ENCODE measurements at regions not wholly inside any gene's neighbourhood (a gene's known extent, or its start where the extent isn't known, plus 50 kb on each side); places are given as distances from the start of the nearest gene placed in this dataset.
A peak's percentile ranks its signal among the peaks of the same experiment; 100 is the strongest.
"Not testable (repeated sequence)": the region's sequence is repeated elsewhere in the genome, so short reads cannot be mapped to it uniquely, and the experiment has no call there.

DNA sequence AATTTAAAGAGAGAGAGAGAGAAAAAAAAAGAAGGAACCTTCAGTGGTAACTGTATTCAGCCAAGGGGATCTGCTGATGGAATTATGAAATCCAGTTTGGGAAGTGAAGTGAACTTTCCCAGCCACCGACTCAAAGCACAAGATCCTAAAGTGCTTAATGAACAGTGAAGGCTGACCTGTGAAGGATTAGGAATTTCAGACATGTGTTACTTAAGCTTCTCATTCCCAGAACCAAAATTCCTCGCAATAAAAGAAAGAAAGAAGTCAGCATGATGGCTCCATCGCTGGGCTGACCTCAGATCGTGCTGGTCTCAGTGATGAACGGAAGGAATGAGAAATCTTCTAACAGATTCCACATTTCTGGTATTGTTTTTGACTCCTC is 135.2 kb downstream of the ARSF start:
- Histone ChIP-seq H3K4me3 (ENCODE audit: control insufficient read depth in 2 of 3, extremely low read depth in 1 of 3, insufficient read depth in 2 of 3, low read depth in 1 of 3, low read length in 3 of 3) (no peak overlapping the region), H3K36me3 (ENCODE audit: control insufficient read depth in 2 of 2, extremely low read depth in 1 of 2, insufficient read depth in 2 of 2, low read length in 2 of 2) (no peaks in the 10 kb centered on the region), H4K20me1 (ENCODE audit: control insufficient read depth, extremely low read depth, insufficient read depth, low read length) (no peaks in the 10 kb centered on the region), H3K9me1 (ENCODE audit: control insufficient read depth, extremely low read depth, insufficient read depth, low read length) (no peaks in the 10 kb centered on the region), H3K4me1 (ENCODE audit: control insufficient read depth, extremely low read depth, insufficient read depth, low read length) (peaks cover 3% of the 10 kb centered on the region), H3K27me3 (ENCODE audit: control insufficient read depth, extremely low read depth, insufficient read depth, low read length) (no peaks in the 10 kb centered on the region), H3K79me2 (ENCODE audit: control insufficient read depth, insufficient read depth, low read length) (no peaks in the 10 kb centered on the region), H3K9ac (ENCODE audit: control insufficient read depth, extremely low read depth, insufficient read depth, low read length) (no peak overlapping the region), H2AFZ (ENCODE audit: control insufficient read depth, low read length) (peak overlapping the region; percentile 35), H3K4me2 (ENCODE audit: control insufficient read depth, extremely low read depth, insufficient read depth, low read depth, low read length) (peak overlapping the region; percentile 2), H3K27ac (ENCODE audit: control insufficient read depth, insufficient read depth, low read length) (no peak overlapping the region), H3K9me3 (ENCODE audit: control insufficient read depth, low read depth, low read length) (no peaks in the 10 kb centered on the region)
- TF ChIP-seq, protein P1, sequence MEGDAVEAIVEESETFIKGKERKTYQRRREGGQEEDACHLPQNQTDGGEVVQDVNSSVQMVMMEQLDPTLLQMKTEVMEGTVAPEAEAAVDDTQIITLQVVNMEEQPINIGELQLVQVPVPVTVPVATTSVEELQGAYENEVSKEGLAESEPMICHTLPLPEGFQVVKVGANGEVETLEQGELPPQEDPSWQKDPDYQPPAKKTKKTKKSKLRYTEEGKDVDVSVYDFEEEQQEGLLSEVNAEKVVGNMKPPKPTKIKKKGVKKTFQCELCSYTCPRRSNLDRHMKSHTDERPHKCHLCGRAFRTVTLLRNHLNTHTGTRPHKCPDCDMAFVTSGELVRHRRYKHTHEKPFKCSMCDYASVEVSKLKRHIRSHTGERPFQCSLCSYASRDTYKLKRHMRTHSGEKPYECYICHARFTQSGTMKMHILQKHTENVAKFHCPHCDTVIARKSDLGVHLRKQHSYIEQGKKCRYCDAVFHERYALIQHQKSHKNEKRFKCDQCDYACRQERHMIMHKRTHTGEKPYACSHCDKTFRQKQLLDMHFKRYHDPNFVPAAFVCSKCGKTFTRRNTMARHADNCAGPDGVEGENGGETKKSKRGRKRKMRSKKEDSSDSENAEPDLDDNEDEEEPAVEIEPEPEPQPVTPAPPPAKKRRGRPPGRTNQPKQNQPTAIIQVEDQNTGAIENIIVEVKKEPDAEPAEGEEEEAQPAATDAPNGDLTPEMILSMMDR (optimal IDR thresholded peaks at IDR 0.05 in 1 of 3, IDR thresholded peaks at IDR 0.05 in 1 of 3, conservative IDR thresholded peaks at IDR 0.05 in 1 of 3; ENCODE audit: extremely low read depth in 1 of 3, insufficient read depth in 2 of 3, low read length in 3 of 3), result no peak
- TF ChIP-seq EZH2 (IDR thresholded peaks at IDR 0.05; ENCODE audit: low read length), result no peak
- dilution Hi-C loops (cut with MboI; ENCODE audit: extremely low pct_ligation_motif_present, low sequenced_read_pairs), result no loop called here
- no peak for FAIRE-seq
- DNase-seq (ENCODE audit: low read depth, low spot score), result no peak

DNA sequence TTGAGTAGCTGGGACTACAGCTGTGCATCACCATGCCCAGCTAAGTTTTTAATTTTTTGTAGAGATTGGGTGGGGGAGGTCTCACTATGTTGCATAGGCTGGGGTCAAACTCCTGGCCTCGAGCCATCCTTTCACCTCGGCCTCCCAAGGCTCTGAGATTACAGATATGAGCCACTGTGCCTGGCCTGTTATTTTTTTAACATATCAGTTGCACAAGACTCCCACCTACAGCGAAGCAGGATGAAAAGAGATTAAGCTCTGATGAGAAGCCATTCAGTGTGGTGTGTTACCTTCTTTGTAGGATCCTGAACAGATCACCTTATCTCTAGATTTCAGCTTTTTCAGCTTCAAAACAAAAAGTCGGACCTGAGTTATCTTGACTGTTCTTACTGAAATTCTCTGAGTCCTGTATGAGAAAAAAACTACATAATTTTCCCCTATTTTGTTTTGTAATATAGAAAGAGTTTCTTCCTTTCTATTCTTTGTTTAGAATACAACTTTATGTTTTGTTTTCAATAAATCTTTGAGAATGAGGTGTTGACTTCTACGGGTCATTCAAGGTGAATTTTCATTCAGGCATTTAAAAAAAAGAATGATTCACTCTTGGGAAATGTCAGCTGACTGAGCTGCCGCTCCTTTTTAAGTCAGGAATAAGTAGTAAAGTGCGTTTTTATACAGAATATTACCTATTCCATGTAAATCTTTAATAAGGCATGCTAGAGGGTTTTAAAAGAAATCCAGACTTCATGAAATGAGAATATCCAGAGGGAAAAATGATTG is 134.6 kb downstream of the ARSF start:
- dilution Hi-C loops (cut with MboI; ENCODE audit: extremely low pct_ligation_motif_present, low sequenced_read_pairs), result no loop called here
- FAIRE-seq (no peak), DNase-seq (ENCODE audit: low read depth, low spot score) (no peak)
- H3K4me2 ChIP-seq (ENCODE audit: control insufficient read depth, extremely low read depth, insufficient read depth, low read depth, low read length), result peak overlapping the region; percentile 2
- H3K9me3 ChIP-seq (ENCODE audit: control insufficient read depth, low read depth, low read length), result no peaks in the 10 kb centered on the region
- H3K36me3 ChIP-seq (ENCODE audit: control insufficient read depth in 2 of 2, extremely low read depth in 1 of 2, insufficient read depth in 2 of 2, low read length in 2 of 2), result no peaks in the 10 kb centered on the region
- no peaks in the 10 kb centered on the region for H4K20me1 ChIP-seq (ENCODE audit: control insufficient read depth, extremely low read depth, insufficient read depth, low read length)
- no peak overlapping the region for H3K4me3 ChIP-seq (ENCODE audit: control insufficient read depth in 2 of 3, extremely low read depth in 1 of 3, insufficient read depth in 2 of 3, low read depth in 1 of 3, low read length in 3 of 3)
- no peak overlapping the region for H2AFZ ChIP-seq (ENCODE audit: control insufficient read depth, low read length)
- TF ChIP-seq, protein P1 (optimal IDR thresholded peaks at IDR 0.05 in 1 of 3, IDR thresholded peaks at IDR 0.05 in 1 of 3, conservative IDR thresholded peaks at IDR 0.05 in 1 of 3; ENCODE audit: extremely low read depth in 1 of 3, insufficient read depth in 2 of 3, low read length in 3 of 3), result no peak
- no peak for TF ChIP-seq EZH2 (IDR thresholded peaks at IDR 0.05; ENCODE audit: low read length)
- H3K4me1 ChIP-seq (ENCODE audit: control insufficient read depth, extremely low read depth, insufficient read depth, low read length), result peaks cover 3% of the 10 kb centered on the region
- no peak overlapping the region for H3K9ac ChIP-seq (ENCODE audit: control insufficient read depth, extremely low read depth, insufficient read depth, low read length)
- H3K27me3 ChIP-seq (ENCODE audit: control insufficient read depth, extremely low read depth, insufficient read depth, low read length), result no peaks in the 10 kb centered on the region
- H3K9me1 ChIP-seq (ENCODE audit: control insufficient read depth, extremely low read depth, insufficient read depth, low read length), result no peaks in the 10 kb centered on the region
- no peaks in the 10 kb centered on the region for H3K79me2 ChIP-seq (ENCODE audit: control insufficient read depth, insufficient read depth, low read length)
- H3K27ac ChIP-seq (ENCODE audit: control insufficient read depth, insufficient read depth, low read length), result no peak overlapping the region

DNA sequence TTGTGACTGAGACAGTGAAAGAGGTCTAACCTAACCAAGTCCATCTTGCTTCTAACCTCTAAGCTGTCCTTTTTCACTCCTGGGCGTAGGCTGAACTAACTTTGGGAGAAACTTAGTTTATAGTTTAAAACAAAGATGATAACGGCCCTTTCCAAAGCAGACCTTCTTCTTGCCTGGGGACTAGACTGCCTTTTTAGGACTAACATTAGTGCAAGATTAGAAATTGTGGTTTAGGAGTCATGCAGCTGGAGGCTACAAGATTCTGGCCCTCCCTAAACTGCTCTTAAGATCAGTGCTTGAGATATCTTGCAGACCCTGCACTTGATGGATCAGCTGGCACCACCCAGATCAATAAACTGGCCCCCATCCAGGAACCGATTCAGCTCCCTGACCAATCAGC is 130.9 kb downstream of the ARSF start:
- FAIRE-seq; H3K79me2 ChIP-seq (ENCODE audit: control insufficient read depth, insufficient read depth, low read length); H2AFZ ChIP-seq (ENCODE audit: control insufficient read depth, low read length); H3K4me1 ChIP-seq (ENCODE audit: control insufficient read depth, extremely low read depth, insufficient read depth, low read length); H3K4me3 ChIP-seq (ENCODE audit: control insufficient read depth in 2 of 3, extremely low read depth in 1 of 3, insufficient read depth in 2 of 3, low read depth in 1 of 3, low read length in 3 of 3); H3K9me1 ChIP-seq (ENCODE audit: control insufficient read depth, extremely low read depth, insufficient read depth, low read length); H3K4me2 ChIP-seq (ENCODE audit: control insufficient read depth, extremely low read depth, insufficient read depth, low read depth, low read length); dilution Hi-C loops (cut with MboI; ENCODE audit: extremely low pct_ligation_motif_present, low sequenced_read_pairs); DNase-seq (ENCODE audit: low read depth, low spot score); H3K36me3 ChIP-seq (ENCODE audit: control insufficient read depth in 2 of 2, extremely low read depth in 1 of 2, insufficient read depth in 2 of 2, low read length in 2 of 2); H3K9ac ChIP-seq (ENCODE audit: control insufficient read depth, extremely low read depth, insufficient read depth, low read length); H3K9me3 ChIP-seq (ENCODE audit: control insufficient read depth, low read depth, low read length); H3K27ac ChIP-seq (ENCODE audit: control insufficient read depth, insufficient read depth, low read length); H3K27me3 ChIP-seq (ENCODE audit: control insufficient read depth, extremely low read depth, insufficient read depth, low read length); H4K20me1 ChIP-seq (ENCODE audit: control insufficient read depth, extremely low read depth, insufficient read depth, low read length): not testable (repeated sequence)
